Sigmoid colon (tissue), 4 donors: ENCODE measurements at regions not wholly inside any gene's neighbourhood (a gene's known extent, or its start where the extent isn't known, plus 50 kb on each side); places are given as distances from the start of the nearest gene placed in this dataset.

Experiments used
- CTCF ChIP-seq, 4 experiments: fragments of 450-650 bp in 3 of 4; fragments of 200-600 bp in 1 of 4; IDR thresholded peaks; one replicate each; pipeline ENCODE4 v1.5.1; 2016 to 2019; ENCODE audit warnings: antibody characterized with exemption in 4 of 4, mild to moderate bottlenecking in 3 of 4, moderate library complexity in 2 of 4
- EP300 ChIP-seq, 4 donors: sonication (generic); formaldehyde crosslinking; IDR thresholded peaks; one replicate each; pipeline ENCODE4 v1.6.1; 2017; ENCODE audit warnings: antibody characterized with exemption in 4 of 4
- POLR2A ChIP-seq, 2 donors: fragments of 450-650 bp; IDR thresholded peaks; one replicate each; pipeline ENCODE4 v1.6.1; 2016; ENCODE audit warnings: antibody characterized with exemption in 2 of 2, mild to moderate bottlenecking in 2 of 2, moderate library complexity in 2 of 2

- TF ChIP-seq CTCF (IDR thresholded peaks at IDR 0.05) = no peak
- no peak for TF ChIP-seq EP300 (IDR thresholded peaks at IDR 0.05)
- no peak for TF ChIP-seq POLR2A (IDR thresholded peaks at IDR 0.05)
Observed at GRCh38 chr4:54423066-54423465, 194.0 kb downstream of the PDGFRA start.
